ENCODE measurements at regions not wholly inside any gene's neighbourhood (a gene's known extent, or its start where the extent isn't known, plus 50 kb on each side); places are given as distances from the start of the nearest gene placed in this dataset.

- ATAC-seq (no peak), DNase-seq (no peak)
- Histone ChIP-seq H3K9me3 (no peaks in the 10 kb centered on the region), H3K4me1 (ENCODE audit: low read depth) (no peaks in the 10 kb centered on the region), H3K4me3 (no peak overlapping the region), H3K36me3 (ENCODE audit: low read depth) (no peaks in the 10 kb centered on the region)
- intact Hi-C loops (cut with DNase I, micrococcal nuclease): no loop called here
- no peak for TF ChIP-seq CTCF (IDR thresholded peaks at IDR 0.05)
Observed at GRCh38 chr1:5480906-5481305, 511.3 kb downstream of the NPHP4 start.

- intact Hi-C loops (cut with DNase I, micrococcal nuclease): no loop called here
- H3K4me3 ChIP-seq: no peak overlapping the region
- H3K9me3 ChIP-seq: no peaks in the 10 kb centered on the region
- DNase-seq: no peak
- H3K4me1 ChIP-seq (ENCODE audit: low read depth): no peaks in the 10 kb centered on the region
- ATAC-seq: no peak
- no peak for TF ChIP-seq CTCF (IDR thresholded peaks at IDR 0.05)
- no peaks in the 10 kb centered on the region for H3K36me3 ChIP-seq (ENCODE audit: low read depth)
Observed at GRCh38 chr1:5479876-5480646, 512.2 kb downstream of the NPHP4 start.

- no peaks in the 10 kb centered on the region for H3K9me3 ChIP-seq
- no peak overlapping the region for H3K4me3 ChIP-seq
- ATAC-seq (no peak), DNase-seq (no peak)
- TF ChIP-seq CTCF (IDR thresholded peaks at IDR 0.05): no peak
- intact Hi-C loops (cut with DNase I, micrococcal nuclease): no loop called here
- H3K36me3 ChIP-seq (ENCODE audit: low read depth): no peaks in the 10 kb centered on the region
- no peaks in the 10 kb centered on the region for H3K4me1 ChIP-seq (ENCODE audit: low read depth)
Observed at GRCh38 chr1:5478961-5479360, 513.3 kb downstream of the NPHP4 start.

DNA sequence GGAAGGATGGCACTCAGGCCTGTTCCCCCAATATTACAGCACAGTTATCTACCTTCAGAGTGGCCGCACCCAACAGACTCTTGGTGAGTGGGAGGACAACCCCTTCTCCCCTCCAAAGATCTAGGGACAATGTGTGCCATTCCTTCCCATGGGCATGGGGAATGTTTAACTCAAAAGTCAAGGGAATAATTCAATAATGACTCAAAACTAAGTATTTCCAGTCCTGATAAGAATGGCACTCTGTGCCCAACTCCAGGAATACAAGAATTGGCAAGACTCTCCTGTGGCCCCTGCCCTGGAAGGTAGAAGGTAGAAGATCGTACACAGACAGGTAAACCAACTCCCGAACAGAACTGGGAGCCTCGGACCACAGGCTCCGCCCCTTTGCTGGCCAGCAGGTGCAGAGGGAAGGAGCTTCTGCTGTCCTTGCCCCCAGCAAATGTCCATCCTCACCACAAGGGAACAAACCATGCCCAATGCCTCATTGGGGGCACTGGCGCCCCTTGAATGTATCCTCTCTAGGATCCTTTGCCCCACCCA, 514.0 kb downstream of the NPHP4 start:
- no peaks in the 10 kb centered on the region for H3K9me3 ChIP-seq
- no peak overlapping the region for H3K4me3 ChIP-seq
- DNase-seq: no peak
- no peak for TF ChIP-seq CTCF (IDR thresholded peaks at IDR 0.05)
- no peak for ATAC-seq
- no peaks in the 10 kb centered on the region for H3K36me3 ChIP-seq (ENCODE audit: low read depth)
- H3K4me1 ChIP-seq (ENCODE audit: low read depth): no peaks in the 10 kb centered on the region
- intact Hi-C loops (cut with DNase I, micrococcal nuclease): no loop called here

DNA sequence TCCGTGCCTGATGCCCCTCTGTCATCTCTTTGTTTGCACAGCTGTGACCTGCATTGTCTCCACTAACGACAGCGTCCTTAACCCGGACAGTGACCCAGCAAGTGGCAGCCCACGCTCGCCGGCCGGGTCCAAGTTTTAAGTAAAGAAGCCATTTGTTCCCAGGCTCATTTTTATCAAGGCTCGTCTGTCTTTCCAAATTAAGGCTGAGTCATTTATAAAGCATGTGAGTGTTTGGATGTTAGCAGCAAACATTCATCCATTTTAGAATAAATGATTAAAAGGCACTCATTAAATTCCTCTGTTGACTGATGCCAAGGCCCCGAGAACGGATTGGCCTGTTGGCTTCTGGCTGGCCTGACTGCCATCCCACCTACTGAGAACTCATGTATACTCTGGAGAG, 514.5 kb downstream of the NPHP4 start:
- Histone ChIP-seq H3K36me3 (ENCODE audit: low read depth) (no peaks in the 10 kb centered on the region), H3K4me1 (ENCODE audit: low read depth) (no peaks in the 10 kb centered on the region), H3K4me3 (no peak overlapping the region), H3K9me3 (no peaks in the 10 kb centered on the region)
- intact Hi-C loops (cut with DNase I, micrococcal nuclease): no loop called here
- ATAC-seq: no peak
- TF ChIP-seq CTCF (IDR thresholded peaks at IDR 0.05): no peak
- DNase-seq: no peak

All from mucosa of descending colon (tissue), 3 donors.